ENCODE measurements at regions not wholly inside any gene's neighbourhood (a gene's known extent, or its start where the extent isn't known, plus 50 kb on each side); places are given as distances from the start of the nearest gene placed in this dataset.

- intact Hi-C loops (cut with micrococcal nuclease) = no loop called here
- peaks cover 0 to 2% of the 10 kb centered on the region in 2 experiments for H3K27me3 ChIP-seq (ENCODE audit: control insufficient read depth in 2 of 2, insufficient read depth in 2 of 2, low read length in 2 of 2)
These were observed 244.5 kb upstream of the PITRM1 start for GRCh38 chr10:3417096-3417495.

GRCh38 chr10:3415878-3416605 is 243.5 kb upstream of the PITRM1 start:
- Histone ChIP-seq H3K4me3 (replicated peaks in 1 of 3; ENCODE audit: insufficient read depth in 1 of 3, low read depth in 1 of 3, low read length in 3 of 3) (no peak overlapping the region), H3K9me3 (replicated peaks; ENCODE audit: control insufficient read depth, insufficient read depth, low read length) (no peaks in the 10 kb centered on the region), H2AFZ (ENCODE audit: low read depth, low read length) (no peak overlapping the region), H3K36me3 (ENCODE audit: control insufficient read depth in 2 of 2, extremely low read depth in 1 of 2, insufficient read depth in 2 of 2, low read length in 2 of 2) (no peaks in the 10 kb centered on the region), H3K27me3 (ENCODE audit: control insufficient read depth in 2 of 2, insufficient read depth in 2 of 2, low read length in 2 of 2) (peaks cover 0 to 2% of the 10 kb centered on the region in 2 experiments), H3K4me2 (ENCODE audit: insufficient read depth, low read length) (no peak overlapping the region), H3K79me2 (ENCODE audit: control insufficient read depth, insufficient read depth, low read length) (no peaks in the 10 kb centered on the region), H3K27ac (ENCODE audit: insufficient read depth, low read depth, low read length) (no peak overlapping the region), H3K4me1 (ENCODE audit: control insufficient read depth, extremely low read depth, insufficient read depth, low read length) (no peaks in the 10 kb centered on the region), H3K9ac (replicated peaks; ENCODE audit: extremely low read depth, insufficient read depth, low read length) (no peak overlapping the region), H4K20me1 (replicated peaks; ENCODE audit: control insufficient read depth, extremely low read depth, insufficient read depth, low read length) (no peaks in the 10 kb centered on the region), H3K9me1 (replicated peaks; ENCODE audit: control insufficient read depth, extremely low read depth, insufficient read depth, low read length) (no peaks in the 10 kb centered on the region)
- FAIRE-seq (no peak), DNase-seq (ENCODE audit: low read depth, low spot score) (no peak)
- POLR2A ChIA-PET = no interaction called here
- intact Hi-C loops (cut with micrococcal nuclease) = no loop called here
- no peak for TF ChIP-seq GATA2 (IDR thresholded peaks at IDR 0.05; ENCODE audit: insufficient read depth, insufficient read length, low read depth, low read length)
- TF ChIP-seq FOS (IDR thresholded peaks at IDR 0.05; ENCODE audit: borderline replicate concordance, insufficient read depth, low read length) = no peak
- no peak for TF ChIP-seq JUN (IDR thresholded peaks at IDR 0.05; ENCODE audit: borderline replicate concordance, insufficient read depth, insufficient read length, low read depth)
- no peak for TF ChIP-seq MAX (IDR thresholded peaks at IDR 0.05; ENCODE audit: insufficient read depth, insufficient read length)
- TF ChIP-seq POLR2A (IDR thresholded peaks at IDR 0.05; ENCODE audit: low read depth, low read length) = no peak
- no peak for TF ChIP-seq MYC (IDR thresholded peaks at IDR 0.05; ENCODE audit: low read depth, low read length)
- TF ChIP-seq EZH2 (IDR thresholded peaks at IDR 0.05; ENCODE audit: borderline replicate concordance, low read depth, low read length, severe bottlenecking) = no peak
- no peak for TF ChIP-seq POLR2AphosphoS5 (IDR thresholded peaks at IDR 0.05; ENCODE audit: insufficient read depth, low read depth, low read length)
- TF ChIP-seq, protein P1, sequence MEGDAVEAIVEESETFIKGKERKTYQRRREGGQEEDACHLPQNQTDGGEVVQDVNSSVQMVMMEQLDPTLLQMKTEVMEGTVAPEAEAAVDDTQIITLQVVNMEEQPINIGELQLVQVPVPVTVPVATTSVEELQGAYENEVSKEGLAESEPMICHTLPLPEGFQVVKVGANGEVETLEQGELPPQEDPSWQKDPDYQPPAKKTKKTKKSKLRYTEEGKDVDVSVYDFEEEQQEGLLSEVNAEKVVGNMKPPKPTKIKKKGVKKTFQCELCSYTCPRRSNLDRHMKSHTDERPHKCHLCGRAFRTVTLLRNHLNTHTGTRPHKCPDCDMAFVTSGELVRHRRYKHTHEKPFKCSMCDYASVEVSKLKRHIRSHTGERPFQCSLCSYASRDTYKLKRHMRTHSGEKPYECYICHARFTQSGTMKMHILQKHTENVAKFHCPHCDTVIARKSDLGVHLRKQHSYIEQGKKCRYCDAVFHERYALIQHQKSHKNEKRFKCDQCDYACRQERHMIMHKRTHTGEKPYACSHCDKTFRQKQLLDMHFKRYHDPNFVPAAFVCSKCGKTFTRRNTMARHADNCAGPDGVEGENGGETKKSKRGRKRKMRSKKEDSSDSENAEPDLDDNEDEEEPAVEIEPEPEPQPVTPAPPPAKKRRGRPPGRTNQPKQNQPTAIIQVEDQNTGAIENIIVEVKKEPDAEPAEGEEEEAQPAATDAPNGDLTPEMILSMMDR (IDR thresholded peaks at IDR 0.05; ENCODE audit: extremely low read depth in 1 of 2, insufficient read depth in 1 of 2, low read depth in 1 of 2, low read length in 2 of 2) = no peak
- dilution Hi-C loops (cut with MboI; ENCODE audit: extremely low pct_ligation_motif_present, low sequenced_read_pairs) = no loop called here
- BruUV-seq (replicated peaks) = no TSS peak
- CTCF ChIA-PET = no interaction called here

More at GRCh38 chr10:3417096-3417495, 244.5 kb upstream of the PITRM1 start:
- dilution Hi-C loops (cut with MboI; ENCODE audit: extremely low pct_ligation_motif_present, low sequenced_read_pairs) = no loop called here
- H3K9me3 ChIP-seq (replicated peaks; ENCODE audit: control insufficient read depth, insufficient read depth, low read length) = no peaks in the 10 kb centered on the region
- BruUV-seq (replicated peaks) = no TSS peak
- H3K27ac ChIP-seq (ENCODE audit: insufficient read depth, low read depth, low read length) = no peak overlapping the region
- H3K4me3 ChIP-seq (replicated peaks in 1 of 3; ENCODE audit: insufficient read depth in 1 of 3, low read depth in 1 of 3, low read length in 3 of 3) = no peak overlapping the region
- no peak overlapping the region for H2AFZ ChIP-seq (ENCODE audit: low read depth, low read length)
- no peak overlapping the region for H3K9ac ChIP-seq (replicated peaks; ENCODE audit: extremely low read depth, insufficient read depth, low read length)
- H3K36me3 ChIP-seq (ENCODE audit: control insufficient read depth in 2 of 2, extremely low read depth in 1 of 2, insufficient read depth in 2 of 2, low read length in 2 of 2) = no peaks in the 10 kb centered on the region
- no peaks in the 10 kb centered on the region for H3K4me1 ChIP-seq (ENCODE audit: control insufficient read depth, extremely low read depth, insufficient read depth, low read length)
- FAIRE-seq (no peak), DNase-seq (ENCODE audit: low read depth, low spot score) (no peak)
- H3K4me2 ChIP-seq (ENCODE audit: insufficient read depth, low read length) = no peak overlapping the region
- H3K79me2 ChIP-seq (ENCODE audit: control insufficient read depth, insufficient read depth, low read length) = no peaks in the 10 kb centered on the region
- no peaks in the 10 kb centered on the region for H4K20me1 ChIP-seq (replicated peaks; ENCODE audit: control insufficient read depth, extremely low read depth, insufficient read depth, low read length)
- CTCF ChIA-PET = no interaction called here
- no peak for TF ChIP-seq JUN (IDR thresholded peaks at IDR 0.05; ENCODE audit: borderline replicate concordance, insufficient read depth, insufficient read length, low read depth)
- no peak for TF ChIP-seq FOS (IDR thresholded peaks at IDR 0.05; ENCODE audit: borderline replicate concordance, insufficient read depth, low read length)
- TF ChIP-seq EZH2 (IDR thresholded peaks at IDR 0.05; ENCODE audit: borderline replicate concordance, low read depth, low read length, severe bottlenecking) = no peak
- TF ChIP-seq POLR2A (IDR thresholded peaks at IDR 0.05; ENCODE audit: low read depth, low read length) = no peak
- TF ChIP-seq GATA2 (IDR thresholded peaks at IDR 0.05; ENCODE audit: insufficient read depth, insufficient read length, low read depth, low read length) = no peak
- no peaks in the 10 kb centered on the region for H3K9me1 ChIP-seq (replicated peaks; ENCODE audit: control insufficient read depth, extremely low read depth, insufficient read depth, low read length)
- POLR2A ChIA-PET = no interaction called here
